NCI-H2227 (cell line): ENCODE measurements at regions not wholly inside any gene's neighbourhood (a gene's known extent, or its start where the extent isn't known, plus 50 kb on each side); places are given as distances from the start of the nearest gene placed in this dataset.

Experiments used
- DNase-seq: peaks from one replicate; lab custom pipeline; 2025; ENCODE audit not compliant: unreplicated experiment; lab: John Stamatoyannopoulos, UW

DNA sequence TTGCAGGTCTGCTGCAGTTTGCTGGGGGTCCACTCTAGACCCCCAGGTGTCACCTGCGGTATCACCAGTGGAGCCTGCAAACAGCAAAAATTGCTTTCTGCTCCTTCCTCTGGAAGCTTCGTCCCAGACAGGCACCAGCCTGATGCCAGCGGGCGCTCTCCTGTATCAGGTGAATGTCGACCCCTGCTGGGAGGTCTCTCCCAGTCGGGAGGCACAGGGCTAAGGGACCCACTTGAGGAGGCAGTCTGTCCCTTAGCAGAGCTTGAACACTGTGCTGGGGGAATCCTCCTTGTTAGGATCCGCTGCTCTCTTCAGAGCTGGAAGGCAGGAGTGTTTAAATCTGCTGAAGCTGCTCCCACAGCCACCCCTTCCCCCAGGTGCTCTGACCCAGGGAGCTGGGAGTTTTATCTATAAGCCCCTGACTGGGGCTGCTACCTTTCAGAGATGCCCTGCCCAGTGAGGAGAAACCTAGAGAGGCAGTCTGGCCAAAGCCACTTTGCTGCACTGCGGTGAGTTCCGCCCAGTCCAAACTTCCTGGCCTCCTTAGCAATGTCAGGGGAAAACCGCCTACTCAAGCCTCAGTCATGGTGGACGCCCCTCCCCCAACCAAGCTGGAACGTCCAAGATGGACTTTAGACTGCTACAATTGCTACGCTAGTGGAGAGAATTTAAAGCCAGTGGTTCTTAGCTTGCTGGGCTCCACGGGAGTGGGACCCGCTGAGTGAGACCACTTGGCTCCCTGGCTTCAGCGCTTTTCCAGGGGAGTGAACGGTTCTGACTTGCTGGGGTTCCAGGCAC is 652.5 kb downstream of the KCNJ3 start:
- DNase-seq, result no peak

DNA sequence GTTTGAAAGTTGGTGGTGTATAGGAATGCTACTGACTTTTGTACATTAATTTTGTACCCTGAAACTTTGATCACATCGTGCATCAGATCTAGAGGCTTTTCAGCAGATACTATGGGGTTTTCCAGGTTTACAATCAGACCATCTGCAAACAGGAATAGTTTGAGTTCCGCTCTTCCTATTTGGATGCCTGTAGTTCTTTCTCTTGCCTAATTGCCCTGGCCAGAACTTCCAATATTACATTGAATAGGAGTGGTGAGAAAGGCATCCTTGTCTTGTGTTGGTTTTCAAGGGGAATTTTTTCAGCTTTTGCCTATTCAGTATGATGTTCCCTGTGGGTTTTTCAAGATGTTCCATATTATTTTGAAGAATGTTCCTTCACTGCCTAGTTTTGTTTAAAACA is 633.5 kb downstream of the KCNJ3 start:
- DNase-seq, result no peak

DNA sequence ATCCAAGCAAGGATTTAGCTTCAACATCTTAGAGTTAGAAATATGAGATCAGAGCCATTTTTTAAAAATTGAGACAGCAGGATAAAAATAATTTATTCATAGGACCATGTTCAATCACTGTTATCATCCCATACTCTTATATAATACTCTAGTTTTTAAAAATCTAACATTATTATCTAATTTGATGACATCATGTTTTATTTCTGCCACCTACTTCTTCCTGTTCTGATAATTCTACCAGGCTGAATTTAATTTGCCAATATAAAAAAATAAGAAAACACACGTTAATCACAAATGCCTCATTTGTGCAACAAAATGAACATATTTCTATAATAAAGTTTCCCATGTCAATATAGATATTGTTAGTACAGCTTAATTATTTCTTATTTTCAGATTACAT is 621.7 kb downstream of the KCNJ3 start:
- no peak for DNase-seq

DNA sequence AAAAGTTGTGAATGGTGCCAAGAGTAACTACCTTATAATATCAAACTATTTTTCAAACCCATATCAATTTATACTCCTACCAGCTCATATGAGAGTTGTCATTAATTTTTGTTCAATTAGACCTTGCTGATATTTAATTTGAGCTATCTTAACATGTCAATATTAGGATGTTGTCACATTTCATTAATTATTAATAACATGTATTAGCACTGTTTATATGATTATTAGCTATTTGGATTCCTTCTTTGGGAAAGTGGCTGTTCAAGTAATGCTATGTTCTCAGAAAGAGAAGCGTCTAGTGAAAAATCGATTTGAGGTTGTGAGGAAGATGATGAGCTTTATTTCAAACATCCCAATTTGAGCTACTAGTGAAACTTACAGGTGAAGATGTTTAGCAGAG is 620.2 kb downstream of the KCNJ3 start:
- DNase-seq, result no peak

DNA sequence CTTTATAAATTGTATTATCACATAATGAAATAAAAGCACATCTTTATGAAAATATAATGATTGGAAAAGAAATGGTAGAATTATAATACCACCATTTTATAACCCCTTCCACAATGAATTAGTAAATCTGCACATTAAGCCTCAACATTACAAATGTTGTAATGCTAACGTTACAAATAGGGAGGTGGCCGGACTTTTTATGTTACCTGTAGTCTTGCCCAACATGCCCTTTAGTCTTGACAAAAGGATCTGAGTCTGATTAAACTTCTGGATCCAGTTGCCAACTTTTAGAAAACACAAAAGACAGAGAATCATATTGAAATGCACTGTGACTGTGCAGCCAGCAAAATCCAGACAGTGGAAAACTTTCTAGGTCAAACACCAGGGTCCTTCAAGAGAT is 617.3 kb downstream of the KCNJ3 start:
- DNase-seq, result no peak

DNA sequence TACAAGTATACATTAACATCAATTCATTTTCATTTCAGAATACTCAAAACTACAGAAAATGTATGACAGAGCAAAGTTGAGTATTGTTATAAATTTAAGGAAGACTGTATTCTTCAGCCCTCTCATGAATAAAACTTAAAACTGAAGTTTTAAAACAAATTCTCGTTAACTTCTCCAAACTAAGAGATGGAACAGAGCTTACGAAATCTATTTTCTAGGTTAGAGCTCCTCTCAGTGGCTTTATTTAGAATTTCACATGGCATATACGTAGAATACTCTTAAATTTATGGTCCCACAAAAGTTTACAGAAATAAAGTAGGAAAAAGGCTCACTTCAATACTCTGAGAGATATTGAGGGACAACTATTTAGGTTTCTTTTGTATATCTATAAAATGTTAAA is 612.1 kb downstream of the KCNJ3 start:
- DNase-seq, result peak; percentile 69

DNA sequence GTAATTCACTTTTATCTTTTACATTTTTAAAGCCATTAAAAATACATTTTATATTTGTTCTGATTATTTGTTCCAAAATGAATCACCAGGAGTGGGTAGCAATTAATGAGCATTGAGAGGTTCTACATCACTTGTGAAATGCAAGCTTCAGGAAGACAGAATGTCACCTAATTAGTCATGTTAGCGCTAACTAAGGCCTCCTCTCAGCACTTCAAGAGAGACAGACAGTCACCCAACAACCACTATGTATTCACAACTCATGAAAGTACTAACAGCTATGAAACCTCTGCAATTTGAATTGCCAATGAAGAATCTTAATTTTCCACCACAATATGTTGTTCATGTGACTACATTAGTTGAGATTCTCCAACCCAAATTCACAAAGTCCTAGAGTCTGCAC is 611.0 kb downstream of the KCNJ3 start:
- no peak for DNase-seq

DNA sequence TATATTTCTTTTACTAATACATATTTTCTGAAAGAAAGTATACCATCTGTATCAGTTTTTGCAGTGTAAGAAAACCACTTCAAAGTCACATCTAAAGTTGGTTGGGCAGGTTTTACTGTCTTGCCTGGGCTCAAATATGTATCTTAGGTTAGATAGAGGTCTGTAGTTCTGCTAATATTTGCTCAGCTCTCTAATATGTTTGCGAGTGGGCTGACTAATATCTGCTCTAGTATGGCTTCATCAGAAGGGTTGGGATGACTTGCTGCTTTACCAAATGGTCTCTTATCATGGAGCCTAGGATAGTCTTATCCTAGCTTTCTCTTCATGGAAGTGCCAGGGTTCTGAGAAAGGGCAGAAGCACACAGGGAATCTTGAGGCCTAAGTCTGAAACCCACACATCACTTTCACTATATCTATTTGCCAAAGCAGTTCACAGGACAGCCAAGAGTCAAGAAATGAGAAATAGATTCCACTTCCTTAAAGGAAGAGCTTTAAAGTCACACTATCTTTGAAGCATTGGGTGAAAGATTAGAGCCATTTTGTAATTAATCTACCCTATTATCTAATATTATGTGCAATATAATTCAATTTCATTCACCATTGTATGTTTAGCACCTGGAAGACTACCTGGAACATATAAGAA is 610.0 kb downstream of the KCNJ3 start:
- DNase-seq, result no peak

DNA sequence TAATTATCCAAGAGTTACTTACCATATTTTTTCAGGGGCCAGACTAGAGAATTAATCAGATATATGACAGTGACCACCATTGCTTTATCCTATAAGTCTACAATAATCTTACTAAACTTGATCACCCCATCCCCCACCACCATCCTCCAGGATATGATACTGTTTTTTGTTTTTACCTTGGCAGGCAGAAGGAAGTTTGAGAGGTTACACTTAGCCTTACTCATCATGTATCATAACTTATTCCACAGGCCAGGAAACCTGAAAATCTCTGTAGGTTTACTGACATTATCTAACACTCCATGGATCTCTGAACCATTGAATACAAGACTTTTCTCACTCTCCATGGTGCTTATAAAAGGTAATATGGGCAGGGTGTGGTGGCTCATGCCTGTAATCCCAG is 602.7 kb downstream of the KCNJ3 start:
- DNase-seq, result no peak

DNA sequence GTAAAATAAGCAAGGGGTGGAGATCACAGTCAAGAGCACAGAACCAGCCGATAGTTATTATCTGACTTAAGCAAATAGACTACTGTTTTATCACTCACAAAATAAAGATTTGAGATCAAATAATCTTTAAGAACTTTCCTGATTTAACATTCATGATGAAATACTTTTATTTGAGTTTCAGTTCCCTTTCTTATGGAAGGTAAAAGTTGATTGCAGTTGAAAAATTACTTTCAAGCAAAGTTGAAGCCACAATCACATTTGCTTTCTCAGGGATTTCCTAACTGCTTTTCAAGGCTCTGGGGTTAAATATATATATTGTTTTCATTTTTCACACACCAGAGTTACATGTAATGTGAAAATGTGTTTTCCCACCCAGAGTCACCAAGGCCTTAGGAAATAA is 599.5 kb downstream of the KCNJ3 start:
- no peak for DNase-seq

DNA sequence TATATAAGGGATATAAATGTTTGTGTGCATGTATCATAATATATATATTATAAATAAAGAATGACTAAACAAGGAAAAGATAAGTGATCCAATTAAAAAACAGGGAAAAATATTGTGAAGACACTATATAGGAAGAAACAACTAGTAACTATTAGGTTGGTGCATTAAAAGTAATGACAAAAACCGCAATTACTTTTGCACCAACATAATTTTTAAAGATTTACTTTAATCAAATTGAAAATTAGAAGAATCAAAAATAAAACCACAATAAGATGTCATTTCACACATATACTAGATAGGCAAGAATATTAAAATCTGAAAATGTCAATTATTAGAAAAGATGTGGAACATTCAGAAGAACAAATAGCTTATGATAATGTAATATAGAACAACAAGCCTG is 595.9 kb downstream of the KCNJ3 start:
- no peak for DNase-seq

DNA sequence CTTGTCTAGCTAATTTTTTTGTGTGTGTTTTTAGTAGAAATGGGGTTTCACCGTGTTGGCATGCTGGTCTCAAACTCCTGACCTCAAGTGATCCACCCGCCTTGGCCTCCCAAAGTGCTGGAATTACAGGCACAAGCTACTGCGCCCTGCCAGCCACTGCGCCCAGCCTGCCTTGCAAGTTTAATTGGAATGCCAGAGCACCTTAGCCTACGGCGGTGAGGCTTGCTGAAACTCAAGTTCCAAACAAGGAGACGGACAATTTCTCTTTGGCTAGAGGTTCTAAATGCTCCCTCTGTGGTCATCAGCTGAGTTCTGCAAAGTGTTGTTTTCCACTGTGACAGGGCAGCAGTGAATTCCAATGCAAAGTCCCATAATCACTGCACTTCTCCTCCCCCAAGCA is 583.4 kb downstream of the KCNJ3 start:
- DNase-seq, result no peak

DNA sequence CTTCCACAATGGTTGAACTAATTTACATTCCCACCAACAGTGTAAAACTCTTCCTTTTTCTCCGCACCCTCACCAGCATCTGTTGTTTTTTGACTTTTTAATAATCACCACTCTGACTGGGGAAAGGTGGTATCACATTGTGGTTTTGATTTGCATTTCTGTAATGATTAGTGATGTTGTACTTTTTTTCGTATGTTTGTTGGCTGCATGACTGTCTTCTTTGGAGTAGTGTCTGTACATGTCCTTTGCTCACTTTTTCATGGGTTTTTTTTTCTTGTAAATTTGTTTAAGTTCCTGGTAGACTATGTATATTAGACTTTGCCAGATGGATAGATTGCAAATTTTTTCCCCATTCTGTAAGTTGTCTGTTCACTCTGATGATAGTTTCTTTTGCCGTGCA is 574.8 kb downstream of the KCNJ3 start:
- DNase-seq, result no peak

DNA sequence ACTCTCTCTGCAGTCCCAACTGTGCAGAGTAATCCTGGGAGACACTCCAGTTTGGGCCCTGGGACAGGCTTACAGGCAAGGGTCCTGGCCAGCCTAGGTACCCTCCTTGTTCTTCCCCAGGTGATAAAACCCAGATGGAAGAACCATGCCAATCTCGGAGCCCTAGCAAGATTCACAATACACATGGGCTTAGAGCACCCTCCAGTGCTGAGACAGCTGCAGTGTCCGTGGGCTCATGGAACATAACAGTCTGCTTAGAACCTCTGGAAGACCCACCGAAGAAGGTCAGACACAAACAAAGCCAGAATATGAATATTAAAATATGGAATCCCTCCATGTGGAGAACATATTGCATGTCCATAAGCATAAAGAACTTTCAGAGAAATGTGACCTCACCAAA is 568.1 kb downstream of the KCNJ3 start:
- DNase-seq, result no peak

DNA sequence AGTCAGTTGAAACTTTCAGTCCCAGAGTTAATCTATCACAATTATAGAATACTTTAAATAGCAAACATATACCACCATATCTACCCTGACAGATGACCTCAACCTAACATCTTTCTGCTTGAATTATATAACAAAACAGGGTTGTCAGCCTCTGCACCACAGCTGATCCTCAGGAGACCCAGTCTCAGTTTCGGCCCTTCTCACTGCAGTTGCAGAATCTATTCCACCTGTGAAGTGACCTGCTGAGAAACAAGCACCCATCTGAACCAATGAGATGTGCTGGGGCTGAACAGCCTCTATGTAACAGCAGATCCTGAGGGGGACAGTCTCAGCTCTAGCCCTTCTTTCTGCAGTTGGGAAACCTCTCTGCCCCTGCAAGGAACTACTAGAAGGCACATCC is 567.6 kb downstream of the KCNJ3 start:
- DNase-seq, result no peak

DNA sequence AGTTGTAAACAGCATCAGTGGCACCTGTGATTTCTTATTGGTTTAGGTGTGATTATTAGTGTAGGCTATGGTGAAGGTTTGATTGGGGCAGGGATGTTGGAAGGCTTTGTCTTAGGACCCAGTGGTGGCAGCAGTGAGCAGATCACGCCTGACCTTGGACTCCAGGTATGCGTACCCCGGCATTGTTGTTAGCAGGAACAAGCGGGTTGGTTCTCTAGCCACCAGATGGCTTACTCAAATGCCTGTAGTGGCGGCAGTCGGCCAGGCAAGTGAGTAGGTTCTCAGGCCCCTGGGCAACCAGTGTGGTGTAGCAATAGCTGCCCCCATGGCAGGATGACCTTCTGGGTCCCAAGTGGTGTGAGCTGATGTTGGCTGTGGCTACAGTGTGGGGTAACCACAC is 558.3 kb downstream of the KCNJ3 start:
- DNase-seq, result no peak

DNA sequence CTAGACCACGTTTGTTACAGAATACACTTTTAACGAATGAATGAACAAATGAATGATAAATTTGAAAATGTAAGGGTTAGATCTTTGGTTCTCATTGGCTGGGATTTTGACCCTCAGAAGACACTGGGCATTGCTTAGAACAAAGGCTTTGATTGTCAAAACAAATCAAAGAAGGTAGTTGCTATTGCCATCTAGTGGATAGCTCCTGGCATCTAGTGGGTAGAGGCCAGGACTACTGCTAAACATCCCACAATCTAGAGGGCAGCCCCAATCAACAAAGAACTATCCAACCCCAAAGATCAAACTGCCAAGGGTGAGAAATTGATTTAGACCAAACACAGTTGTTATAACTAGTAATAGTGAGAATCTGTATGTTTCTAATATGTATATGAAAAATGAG is 552.3 kb downstream of the KCNJ3 start:
- peak; percentile 31 for DNase-seq

DNA sequence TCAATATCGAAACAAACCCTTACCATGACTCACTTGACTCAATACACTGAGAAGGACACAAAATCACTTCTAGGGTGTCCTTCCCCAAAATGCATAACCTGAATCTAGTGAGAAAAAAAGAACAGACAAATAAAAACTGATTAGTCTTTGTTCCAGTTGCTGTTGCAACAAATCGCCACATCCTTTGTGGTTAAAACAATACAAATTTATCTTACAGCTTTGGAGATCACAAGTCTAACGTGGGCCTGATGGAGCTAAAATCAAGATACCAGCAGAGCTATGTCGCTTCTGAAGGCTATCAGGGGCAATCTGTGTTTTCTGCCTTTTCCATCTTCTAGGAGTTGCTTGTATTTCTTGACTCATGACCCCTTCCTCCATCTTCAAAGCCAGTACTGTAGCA is 541.7 kb downstream of the KCNJ3 start:
- no peak for DNase-seq

DNA sequence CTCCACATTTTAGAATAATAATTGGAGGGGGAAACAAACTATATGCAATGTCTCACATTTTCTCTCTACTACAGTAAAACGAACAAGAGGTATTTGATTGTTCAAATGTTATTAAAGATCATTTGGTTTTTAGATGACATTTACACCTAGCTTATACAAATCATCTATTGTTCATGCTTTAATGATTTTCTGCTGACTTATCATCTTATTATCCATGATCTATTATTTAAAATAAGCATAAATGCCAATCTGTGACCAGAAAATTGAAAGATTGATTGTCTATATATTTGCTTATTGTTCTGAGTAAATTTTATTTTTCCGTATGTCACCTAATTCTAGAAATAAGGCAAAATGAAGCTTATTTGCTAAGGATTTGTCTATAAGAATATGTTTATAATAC is 537.2 kb downstream of the KCNJ3 start:
- no peak for DNase-seq

DNA sequence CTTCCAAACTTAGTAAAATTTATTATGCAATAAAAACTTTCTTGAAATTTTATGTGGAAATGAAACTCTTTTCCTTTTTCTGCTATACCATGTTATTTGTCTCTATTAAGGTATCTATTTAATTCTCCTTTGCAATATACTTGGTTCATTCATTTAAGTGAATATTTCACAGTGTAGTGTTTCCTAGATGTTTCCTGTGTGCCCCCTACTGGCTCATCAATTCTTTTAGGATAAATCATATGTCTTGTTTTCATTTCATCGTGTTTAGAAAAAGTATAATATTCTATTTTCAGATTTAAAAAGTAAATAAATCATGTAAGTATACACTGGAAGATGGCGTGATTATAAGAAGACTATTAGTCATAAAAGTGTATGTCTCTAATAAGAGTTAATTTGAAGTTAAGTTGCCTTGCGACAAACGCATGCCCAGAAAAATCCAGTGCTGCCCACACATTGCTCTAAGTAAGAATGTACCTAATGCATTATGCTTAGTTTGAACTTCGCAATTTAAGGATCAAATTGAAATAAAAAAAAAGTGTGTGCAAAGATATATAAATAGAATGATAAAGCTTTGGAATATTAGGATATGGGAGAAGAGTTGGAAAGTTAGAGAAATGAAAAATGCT is 525.4 kb downstream of the KCNJ3 start:
- peak; percentile 57 for DNase-seq

DNA sequence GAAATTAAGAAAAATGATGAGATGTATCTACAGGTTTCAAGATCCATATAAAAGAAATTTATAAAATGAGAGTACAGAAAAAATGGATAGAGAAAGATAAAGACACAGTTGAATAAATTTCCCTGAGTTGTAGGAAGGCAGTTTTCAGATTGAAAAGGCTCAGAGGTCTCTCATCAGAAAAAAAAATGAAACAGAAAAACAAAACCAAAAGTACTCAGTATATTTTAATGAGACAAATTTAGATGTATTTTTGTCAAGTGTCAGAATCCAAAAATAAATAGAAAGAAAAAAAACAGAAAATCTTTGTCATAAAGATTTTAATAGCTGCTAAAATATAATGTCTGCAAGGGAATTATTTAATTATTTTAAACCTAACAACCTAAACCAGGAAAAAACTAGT is 520.5 kb downstream of the KCNJ3 start:
- DNase-seq, result no peak

DNA sequence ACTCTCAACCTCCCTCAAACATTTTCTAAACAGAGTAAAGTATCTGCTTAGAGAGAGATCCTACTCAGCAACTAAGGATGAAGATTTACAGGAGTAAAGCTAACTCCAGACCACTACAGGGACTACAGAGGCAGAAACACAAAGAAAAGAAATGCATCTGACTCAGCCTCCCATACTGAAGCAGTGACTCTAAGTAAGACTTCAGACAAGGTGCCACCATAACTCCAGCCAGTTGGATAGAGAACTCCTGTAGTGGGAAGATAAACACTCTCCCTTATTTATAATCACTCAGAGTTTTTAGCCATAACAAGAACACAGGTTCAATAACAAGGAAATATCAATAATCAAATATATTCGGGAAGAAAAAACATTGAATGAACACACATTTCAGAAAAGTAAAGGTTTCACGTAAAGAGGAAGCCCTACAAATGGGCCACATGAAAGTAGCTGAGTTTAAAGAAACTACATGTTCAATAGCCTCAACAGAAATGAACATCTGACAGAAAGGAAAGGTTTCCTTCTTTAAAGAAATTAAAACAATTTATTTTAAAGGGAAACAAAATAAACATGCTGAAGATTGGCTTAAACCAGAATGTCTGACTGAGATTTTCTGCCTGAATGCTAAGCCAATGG is 519.9 kb downstream of the KCNJ3 start:
- no peak for DNase-seq
